CD1c-positive myeloid dendritic cell (primary cell): ENCODE measurements at regions not wholly inside any gene's neighbourhood (a gene's known extent, or its start where the extent isn't known, plus 50 kb on each side); places are given as distances from the start of the nearest gene placed in this dataset.

Experiments used
- DNase-seq: peaks from one replicate; pipeline ENCODE4 v3.0.0-alpha.2; 2016; ENCODE audit errors: extremely low spot score

DNA sequence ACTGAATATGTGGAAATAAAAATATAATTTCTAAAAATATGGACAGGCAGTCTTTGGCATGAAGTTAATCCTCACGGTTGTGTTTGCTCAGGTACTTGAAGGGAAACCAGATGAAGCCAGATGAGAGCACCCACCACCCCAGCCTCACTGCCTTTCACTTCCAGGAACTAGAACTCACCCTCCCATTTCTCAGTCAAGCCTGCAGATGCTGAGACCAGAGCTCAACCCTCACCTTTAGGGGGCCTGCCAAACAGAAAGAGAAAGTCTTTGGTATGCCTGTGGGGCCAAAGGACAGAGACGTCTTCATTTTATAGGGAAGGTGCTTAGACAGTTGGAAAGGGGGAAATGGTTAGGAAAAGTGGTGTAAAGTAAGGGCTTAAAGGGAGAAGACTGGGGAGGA, 252.8 kb upstream of the PLET1 start:
- DNase-seq = no peak

DNA sequence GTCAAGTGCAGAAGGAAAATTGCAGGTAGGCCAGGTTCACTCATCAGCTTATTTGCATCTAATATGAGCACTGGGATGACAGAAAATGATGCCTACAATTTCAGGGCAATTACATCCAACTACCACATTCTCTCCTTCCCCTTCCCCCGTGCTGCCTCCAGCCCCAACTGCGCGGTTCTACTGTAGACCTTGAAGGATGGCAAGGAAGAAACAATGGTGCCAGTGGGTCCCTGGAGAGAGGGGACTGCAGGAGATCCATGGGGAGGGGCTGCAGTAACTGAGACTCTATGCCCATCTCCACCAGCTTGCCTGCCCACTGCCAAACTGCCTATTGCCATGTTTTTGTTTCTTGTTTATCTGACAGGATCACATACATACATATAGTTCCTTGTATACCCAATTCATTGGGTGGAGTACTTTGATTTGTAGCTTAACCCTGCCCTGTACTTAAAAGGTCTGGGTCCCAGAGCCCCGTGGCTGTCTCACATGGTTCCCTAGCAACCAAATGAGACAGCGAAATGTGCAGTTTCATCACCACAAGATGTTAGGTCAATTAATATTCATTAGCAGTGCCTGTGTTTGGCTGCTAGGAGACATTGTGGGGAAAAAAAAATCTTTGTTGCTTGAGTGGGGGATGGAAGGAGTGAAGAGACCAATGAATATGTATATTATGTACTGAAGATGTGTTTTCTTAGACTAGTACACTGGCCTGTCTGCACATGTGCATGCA, 253.5 kb upstream of the PLET1 start:
- no peak for DNase-seq

DNA sequence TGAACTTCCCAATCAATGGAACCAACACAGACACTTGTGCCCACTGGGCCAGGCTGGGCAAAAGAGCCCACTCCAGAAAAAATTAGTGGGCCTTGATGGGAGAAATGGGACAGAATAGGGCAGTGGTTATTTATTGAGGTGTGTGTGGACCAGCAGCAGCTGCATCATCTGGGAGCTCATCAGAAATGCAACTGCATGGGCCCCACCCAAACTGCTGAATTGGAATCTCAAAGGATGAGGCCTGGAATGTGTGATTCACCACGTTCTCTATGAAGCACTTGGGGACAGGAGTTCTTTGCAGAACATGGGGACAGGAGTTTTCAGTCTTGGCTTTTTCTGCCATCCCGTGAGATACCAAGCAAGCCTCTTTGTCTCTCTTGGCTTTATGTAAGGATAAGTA, 255.6 kb upstream of the PLET1 start:
- no peak for DNase-seq

DNA sequence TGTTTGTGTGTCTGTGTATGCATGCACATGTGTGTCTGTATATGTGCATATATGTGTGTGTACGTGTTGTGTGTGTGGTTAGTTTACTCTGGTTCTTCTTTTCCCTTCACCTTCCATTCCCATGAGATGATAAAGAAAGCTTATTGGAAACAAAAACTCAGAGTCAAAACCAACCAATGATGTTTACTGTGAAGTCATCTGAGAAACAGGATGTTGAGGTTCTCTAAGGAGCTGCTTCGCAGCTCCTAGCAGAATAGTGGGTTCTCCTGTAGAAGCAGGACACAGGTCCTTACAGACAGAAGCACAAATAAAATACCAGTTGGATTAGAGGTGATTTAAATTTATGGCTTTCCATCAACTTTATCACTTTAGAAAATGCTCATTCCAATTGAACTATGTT, 256.1 kb upstream of the PLET1 start:
- no peak for DNase-seq

- DNase-seq = no peak
Measured at GRCh38 chr11:112518371-112518770, 257.7 kb upstream of the PLET1 start.

DNA sequence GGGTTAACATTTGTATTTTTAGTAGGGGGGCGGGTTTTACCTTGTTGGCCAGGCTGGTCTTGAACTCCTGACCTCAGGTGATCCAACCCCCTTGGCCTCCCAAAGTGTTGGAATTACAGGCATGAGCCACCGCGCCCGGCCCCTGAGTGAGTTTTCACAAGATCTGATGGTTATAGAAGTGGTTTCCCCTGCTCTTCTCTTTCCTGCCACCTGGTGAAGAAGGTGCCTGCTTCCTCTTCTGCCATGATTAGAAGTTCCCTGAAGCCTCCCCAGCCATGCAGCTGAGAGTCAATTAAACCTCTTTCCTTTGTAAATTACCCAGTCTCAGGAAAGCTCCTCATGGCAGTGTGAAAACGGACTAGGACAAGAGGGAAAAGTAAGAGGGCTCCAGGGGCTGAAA, 259.1 kb upstream of the PLET1 start:
- no peak for DNase-seq

GRCh38 chr11:112520354-112520753, 259.7 kb upstream of the PLET1 start:
- DNase-seq = no peak

DNA sequence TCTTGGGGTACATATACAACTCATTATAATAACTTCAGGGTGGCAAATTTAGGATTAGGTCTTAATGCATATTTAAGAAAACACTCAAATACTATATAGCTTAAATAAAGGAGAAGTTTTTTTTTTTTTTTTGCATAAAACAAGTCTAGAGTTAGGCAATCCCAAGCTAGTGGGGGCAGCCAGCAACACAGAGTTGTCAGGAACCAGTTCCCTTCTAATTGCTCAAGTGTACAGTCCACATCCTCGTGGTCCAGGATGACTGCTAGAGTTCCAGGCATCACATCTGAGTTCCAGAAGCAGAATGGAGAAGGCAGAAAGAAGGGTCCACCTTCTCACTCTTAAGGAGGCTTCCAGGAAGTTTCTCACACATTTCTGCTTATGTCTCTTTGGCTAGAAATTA, 261.9 kb upstream of the PLET1 start:
- peak; percentile 23 for DNase-seq

- DNase-seq = no peak
Measured at GRCh38 chr11:112523031-112523430, 262.4 kb upstream of the PLET1 start.

- DNase-seq = no peak
Measured at GRCh38 chr11:112523477-112523876, 262.8 kb upstream of the PLET1 start.

GRCh38 chr11:112523951-112524350, 263.3 kb upstream of the PLET1 start:
- no peak for DNase-seq

GRCh38 chr11:112524798-112525197, 264.1 kb upstream of the PLET1 start:
- no peak for DNase-seq

GRCh38 chr11:112525270-112525669, 264.6 kb upstream of the PLET1 start:
- DNase-seq = peak; percentile 18

DNA sequence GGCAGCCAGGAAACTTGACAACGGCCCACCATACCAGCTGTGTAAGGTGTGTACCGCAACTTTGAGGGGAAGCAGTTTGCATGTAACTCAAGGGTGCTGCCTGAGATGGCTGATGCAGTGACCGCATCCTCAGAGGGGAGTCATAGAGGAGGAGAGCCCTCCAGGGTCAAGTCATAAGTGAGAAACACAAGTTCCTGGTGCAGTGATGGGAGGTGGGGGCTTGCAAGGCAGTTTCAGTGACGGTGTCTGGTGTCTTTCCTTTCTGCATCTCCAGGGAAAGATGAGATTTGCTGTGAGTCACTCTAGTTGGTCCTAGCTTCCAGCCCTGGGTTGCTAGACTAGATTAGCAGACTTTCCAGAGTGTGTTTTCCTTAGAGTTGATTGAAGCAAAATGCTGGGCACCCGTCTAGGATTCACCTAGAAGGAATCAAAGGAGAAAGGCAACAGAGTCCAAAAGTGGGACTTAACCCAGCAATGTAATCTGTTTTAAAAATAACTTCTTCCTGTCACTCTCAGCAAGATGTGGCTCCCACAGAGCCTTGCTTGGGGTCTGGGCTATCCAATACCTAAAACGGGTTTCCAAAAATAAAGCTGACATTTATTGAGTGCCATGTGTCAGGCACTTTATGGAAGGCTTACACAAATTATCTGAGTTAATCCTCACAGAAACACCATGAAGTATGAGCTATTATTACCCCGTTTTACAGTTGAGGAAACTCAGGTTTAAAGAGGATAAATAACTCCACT, 265.4 kb upstream of the PLET1 start:
- DNase-seq = no peak

GRCh38 chr11:112526699-112527416, 266.2 kb upstream of the PLET1 start:
- DNase-seq = no peak

- no peak for DNase-seq
Measured at GRCh38 chr11:112529071-112529470, 268.4 kb upstream of the PLET1 start.

GRCh38 chr11:112532506-112532905, 271.8 kb upstream of the PLET1 start:
- no peak for DNase-seq

- no peak for DNase-seq
Measured at GRCh38 chr11:112533682-112534081, 273.0 kb upstream of the PLET1 start.

GRCh38 chr11:112534208-112534607, 273.5 kb upstream of the PLET1 start:
- DNase-seq = no peak

DNA sequence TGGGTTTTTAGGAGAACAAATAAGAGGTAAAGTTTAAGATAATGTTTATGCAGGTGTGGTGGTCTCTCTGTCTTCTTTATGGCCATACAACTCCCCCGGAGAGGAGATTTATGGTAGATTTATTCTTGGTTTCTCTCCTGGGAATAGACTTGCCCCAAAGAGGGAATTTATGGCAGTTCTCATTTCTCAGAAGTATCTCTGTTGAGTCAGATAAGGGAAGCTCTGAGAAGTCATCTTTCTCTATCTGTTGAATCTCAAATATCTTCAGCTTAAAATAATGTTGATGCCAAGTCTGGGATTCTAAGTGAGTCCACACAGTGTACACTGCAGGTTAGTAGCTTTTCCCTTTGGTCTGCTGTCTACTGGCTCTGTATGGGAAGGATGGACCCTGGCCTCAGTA, 276.4 kb upstream of the PLET1 start:
- DNase-seq = no peak

- DNase-seq = peak; percentile 63
Measured at GRCh38 chr11:112537846-112538330, 277.2 kb upstream of the PLET1 start.

DNA sequence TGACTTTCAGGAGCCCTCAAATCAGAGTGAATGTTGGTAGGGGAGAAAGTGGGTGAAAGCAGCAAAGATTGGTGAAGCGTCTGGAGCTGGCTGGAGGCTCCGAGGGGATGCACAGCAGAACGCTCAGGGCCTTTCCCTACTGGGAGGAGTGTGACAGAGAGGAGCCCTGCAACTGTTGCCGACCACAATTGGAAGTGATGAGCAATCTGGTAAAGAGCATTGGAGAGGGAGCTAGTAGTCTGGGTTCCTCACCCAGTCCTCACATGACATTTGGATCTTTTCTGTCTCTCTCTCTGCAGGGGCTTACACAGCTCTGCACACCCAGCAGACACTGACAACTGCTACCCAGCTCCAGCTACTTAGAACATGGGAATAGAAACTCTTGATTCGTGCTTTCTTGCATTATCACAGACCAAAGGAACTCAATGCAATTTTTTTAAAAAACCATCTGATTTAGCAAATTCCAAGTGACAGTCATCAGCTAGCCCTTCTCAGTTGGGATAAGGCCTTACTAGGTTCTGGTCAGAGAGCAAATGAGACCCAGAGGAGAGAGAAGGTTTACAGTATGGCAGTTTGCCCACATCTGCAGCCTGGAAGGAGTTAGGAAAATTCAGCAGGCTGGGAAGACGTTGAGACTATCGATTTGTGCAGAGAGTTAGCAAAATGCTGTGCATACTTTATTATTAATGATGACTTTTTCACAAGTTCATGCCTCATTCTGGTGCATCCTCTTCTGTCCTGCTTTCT, 278.0 kb upstream of the PLET1 start:
- DNase-seq = no peak
